GM12878 (cell line): ENCODE measurements at regions not wholly inside any gene's neighbourhood (a gene's known extent, or its start where the extent isn't known, plus 50 kb on each side); places are given as distances from the start of the nearest gene placed in this dataset.

Source experiments
- ATAC-seq: fragments of 200-7000 bp; cut with Tn5 transposase; 3 replicates; pipeline ENCODE4 v1.9.1; 2020; ENCODE audit warnings: mild to moderate bottlenecking, moderate library complexity
- BruUV-seq: library from RNA; stranded (reverse); fragments of 400-500 nt; replicated peaks from 2 replicates; lab custom pipeline; 2021; lab: Mats Ljungman, UMichigan
- CTCF ChIA-PET: fragments of 300-600 bp; sonication (Branson Sonifier 250); formaldehyde crosslinking; extraction: SDS; loops from one replicate; lab custom pipeline; 2021; ENCODE audit warnings: inconsistent platforms; lab: Yijun Ruan, JAX
- POLR2A ChIA-PET: fragments of 350-600 bp; formaldehyde crosslinking; extraction: SDS; loops from one replicate; lab custom pipeline; 2021; ENCODE audit warnings: inconsistent platforms; lab: Charles Lee
- RAD21 ChIA-PET: fragments of 300-600 bp; sonication (Branson Sonifier 250); formaldehyde crosslinking; loops from one replicate; lab custom pipeline; 2023; ENCODE audit warnings: antibody characterized with exemption; ENCODE audit not compliant: unreplicated experiment; lab: Charles Lee
- SMC1A ChIA-PET: fragments of 300-600 bp; sonication (Branson Sonifier 250); formaldehyde crosslinking; loops from one replicate; lab custom pipeline; 2023; ENCODE audit not compliant: unreplicated experiment, uncharacterized antibody; lab: Charles Lee
- DNase-seq: peaks from one replicate; pipeline ENCODE4 v3.0.0-alpha.2; 2011; ENCODE audit warnings: low read depth, low spot score
- FAIRE-seq: peaks from 3 replicates; lab custom pipeline; 2011; peaks lifted over from hg19 to GRCh38; lab: Jason Lieb, UNC
- H2AFZ ChIP-seq: 2 replicates; pipeline ENCODE4 v1.6.0; 2011; ENCODE audit warnings: low read depth, low read length, control low read depth; ENCODE audit not compliant: control insufficient read depth
- H3K27ac ChIP-seq: 2 replicates; pipeline ENCODE4 v1.5.1; 2011; ENCODE audit warnings: control low read depth; ENCODE audit not compliant: control insufficient read depth, insufficient read depth
- H3K27me3 ChIP-seq, 2 experiments: replicated peaks in 1 of 2; 2 replicates each; pipeline versions ENCODE4 v1.6.0 to v1.6.1; 2011; ENCODE audit warnings: low read length in 1 of 2; ENCODE audit not compliant: control insufficient read depth in 2 of 2, insufficient read depth in 2 of 2
- H3K36me3 ChIP-seq, 2 experiments: 2 replicates each; pipeline ENCODE4 v1.5.1; 2011; ENCODE audit warnings: low read length in 1 of 2; ENCODE audit not compliant: control insufficient read depth in 2 of 2, insufficient read depth in 2 of 2
- H3K4me1 ChIP-seq: 2 replicates; pipeline ENCODE4 v1.6.1; 2011; ENCODE audit warnings: mild to moderate bottlenecking, low read length, moderate library complexity, mixed read lengths; ENCODE audit not compliant: control insufficient read depth, insufficient read depth
- H3K4me2 ChIP-seq: 2 replicates; pipeline ENCODE4 v1.6.0; 2011; ENCODE audit warnings: control low read depth; ENCODE audit not compliant: control insufficient read depth, insufficient read depth
- H3K4me3 ChIP-seq: fragments of 200-600 bp; sonication (generic); 2 replicates; pipeline ENCODE4 v1.5.1; 2016
- H3K79me2 ChIP-seq: 2 replicates; pipeline ENCODE4 v1.6.0; 2011; ENCODE audit warnings: low read length; ENCODE audit not compliant: control insufficient read depth, insufficient read depth
- H3K9ac ChIP-seq: 2 replicates; pipeline ENCODE4 v1.8.0; 2011; ENCODE audit warnings: low read length, control low read depth, mixed read lengths; ENCODE audit not compliant: control insufficient read depth, insufficient read depth
- H3K9me3 ChIP-seq: replicated peaks from 3 replicates; pipeline ENCODE4 v1.5.1; 2011; ENCODE audit warnings: mild to moderate bottlenecking, low read length; ENCODE audit not compliant: control insufficient read depth, insufficient read depth
- H4K20me1 ChIP-seq: 2 replicates; pipeline ENCODE4 v1.6.0; 2011; ENCODE audit not compliant: control insufficient read depth, insufficient read depth
- CBX3 ChIP-seq: fragments of 200-600 bp; sonication (generic); IDR thresholded peaks from 2 replicates; pipeline ENCODE4 v1.6.1; 2016; ENCODE audit warnings: low read depth, borderline replicate concordance
- KDM1A ChIP-seq: fragments of 200-600 bp; sonication (generic); IDR thresholded peaks from 2 replicates; pipeline ENCODE4 v1.6.1; 2016; ENCODE audit warnings: borderline replicate concordance
- KLF5 ChIP-seq: fragments of 450-650 bp; IDR thresholded peaks from 2 replicates; pipeline ENCODE4 v1.6.1; 2014; ENCODE audit warnings: mild to moderate bottlenecking; ENCODE audit not compliant: partially characterized antibody
- WGBS: methylation state at CpG from one replicate; pipeline ENCODE4 v1.1.6; 2016; ENCODE audit warnings: low lambda C conversion rate; ENCODE audit not compliant: insufficient replicate concordance, insufficient coverage; ENCODE audit errors: missing lambda C conversion rate; 5-methylcytosine and 5-hydroxymethylcytosine counted together
- in situ Hi-C: fragments of 300-500 bp; cut with MboI; formaldehyde crosslinking; loops from 9 replicates; pipeline ENCODE4 v1.14.3; 2018; ENCODE audit warnings: mixed read lengths
- intact Hi-C: fragments of 100-400 bp; cut with micrococcal nuclease; formaldehyde crosslinking; loops from one replicate; pipeline ENCODE4 v1.14.2; 2022; ENCODE audit not compliant: unreplicated experiment
- TF ChIP-seq, protein P1 (sequence below): fragments of 450-650 bp; formaldehyde crosslinking; IDR thresholded peaks from 2 replicates; pipeline ENCODE4 v1.5.0; 2022; ENCODE audit warnings: mild to moderate bottlenecking, missing genetic modification characterization
- TF ChIP-seq, protein P2 (sequence below): fragments of 450-650 bp; formaldehyde crosslinking; IDR thresholded peaks from 2 replicates; pipeline ENCODE4 v1.4.0; 2020; ENCODE audit warnings: mild to moderate bottlenecking, moderate library complexity

DNA sequence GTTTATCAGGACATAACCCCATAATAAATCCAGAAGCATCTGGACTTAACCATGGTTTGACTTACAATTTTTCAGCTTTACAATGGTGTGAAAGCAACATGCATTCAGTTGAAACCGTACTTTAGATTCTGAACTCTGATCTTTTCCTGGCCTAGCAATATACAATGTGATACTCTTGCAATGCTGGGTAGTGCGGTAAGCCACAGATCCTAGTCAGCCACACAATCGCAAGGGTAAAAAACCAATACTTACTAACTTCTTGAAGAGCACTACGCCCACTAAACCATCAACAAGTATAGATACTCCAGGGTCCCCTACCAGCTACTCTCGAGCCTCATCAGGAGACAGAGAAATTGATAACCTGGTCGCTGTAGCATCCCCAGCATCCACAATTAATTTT, 71.0 kb upstream of the CCDC150 start (continued):
- TF ChIP-seq, protein P1, sequence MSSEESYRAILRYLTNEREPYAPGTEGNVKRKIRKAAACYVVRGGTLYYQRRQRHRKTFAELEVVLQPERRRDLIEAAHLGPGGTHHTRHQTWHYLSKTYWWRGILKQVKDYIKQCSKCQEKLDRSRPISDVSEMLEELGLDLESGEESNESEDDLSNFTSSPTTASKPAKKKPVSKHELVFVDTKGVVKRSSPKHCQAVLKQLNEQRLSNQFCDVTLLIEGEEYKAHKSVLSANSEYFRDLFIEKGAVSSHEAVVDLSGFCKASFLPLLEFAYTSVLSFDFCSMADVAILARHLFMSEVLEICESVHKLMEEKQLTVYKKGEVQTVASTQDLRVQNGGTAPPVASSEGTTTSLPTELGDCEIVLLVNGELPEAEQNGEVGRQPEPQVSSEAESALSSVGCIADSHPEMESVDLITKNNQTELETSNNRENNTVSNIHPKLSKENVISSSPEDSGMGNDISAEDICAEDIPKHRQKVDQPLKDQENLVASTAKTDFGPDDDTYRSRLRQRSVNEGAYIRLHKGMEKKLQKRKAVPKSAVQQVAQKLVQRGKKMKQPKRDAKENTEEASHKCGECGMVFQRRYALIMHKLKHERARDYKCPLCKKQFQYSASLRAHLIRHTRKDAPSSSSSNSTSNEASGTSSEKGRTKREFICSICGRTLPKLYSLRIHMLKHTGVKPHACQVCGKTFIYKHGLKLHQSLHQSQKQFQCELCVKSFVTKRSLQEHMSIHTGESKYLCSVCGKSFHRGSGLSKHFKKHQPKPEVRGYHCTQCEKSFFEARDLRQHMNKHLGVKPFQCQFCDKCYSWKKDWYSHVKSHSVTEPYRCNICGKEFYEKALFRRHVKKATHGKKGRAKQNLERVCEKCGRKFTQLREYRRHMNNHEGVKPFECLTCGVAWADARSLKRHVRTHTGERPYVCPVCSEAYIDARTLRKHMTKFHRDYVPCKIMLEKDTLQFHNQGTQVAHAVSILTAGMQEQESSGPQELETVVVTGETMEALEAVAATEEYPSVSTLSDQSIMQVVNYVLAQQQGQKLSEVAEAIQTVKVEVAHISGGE (CRISPR knock-in tag): no peak
- no peak for TF ChIP-seq KLF5

DNA sequence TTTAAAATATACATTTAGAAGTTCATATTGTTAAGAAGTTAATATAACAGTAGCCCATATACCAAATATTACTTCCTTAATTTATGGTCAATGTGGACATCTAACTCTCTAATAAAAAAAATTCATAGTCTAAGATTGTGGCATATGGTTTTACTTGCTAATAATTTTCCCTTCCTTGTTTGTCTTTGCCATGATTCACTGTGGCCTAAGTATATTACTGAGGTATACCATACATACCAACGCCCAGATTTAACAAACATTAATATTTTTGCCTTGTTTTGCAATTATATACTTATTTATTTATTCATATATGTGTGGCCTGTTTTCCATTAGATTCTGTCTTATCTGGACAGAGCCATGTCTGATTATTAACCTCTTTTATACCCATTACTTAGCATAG, 54.6 kb upstream of the CCDC150 start:
- WGBS: 0% methylated on average over 1 of the region's 1 CpG
- H3K4me1 ChIP-seq: no peaks in the 10 kb centered on the region
- H2AFZ ChIP-seq: no peak overlapping the region
- no peaks in the 10 kb centered on the region; a peak in 1 of 4 replicates for H3K27me3 ChIP-seq
- no peak overlapping the region for H3K27ac ChIP-seq
- H3K36me3 ChIP-seq: no peaks in the 10 kb centered on the region
- SMC1A ChIA-PET: no interaction called here
- no peaks in the 10 kb centered on the region for H3K79me2 ChIP-seq
- no peak overlapping the region for H3K9ac ChIP-seq
- H3K4me3 ChIP-seq: no peak overlapping the region
- H3K4me2 ChIP-seq: no peak overlapping the region
- POLR2A ChIA-PET: no interaction called here
- no peaks in the 10 kb centered on the region for H4K20me1 ChIP-seq
- TF ChIP-seq, protein P2, sequence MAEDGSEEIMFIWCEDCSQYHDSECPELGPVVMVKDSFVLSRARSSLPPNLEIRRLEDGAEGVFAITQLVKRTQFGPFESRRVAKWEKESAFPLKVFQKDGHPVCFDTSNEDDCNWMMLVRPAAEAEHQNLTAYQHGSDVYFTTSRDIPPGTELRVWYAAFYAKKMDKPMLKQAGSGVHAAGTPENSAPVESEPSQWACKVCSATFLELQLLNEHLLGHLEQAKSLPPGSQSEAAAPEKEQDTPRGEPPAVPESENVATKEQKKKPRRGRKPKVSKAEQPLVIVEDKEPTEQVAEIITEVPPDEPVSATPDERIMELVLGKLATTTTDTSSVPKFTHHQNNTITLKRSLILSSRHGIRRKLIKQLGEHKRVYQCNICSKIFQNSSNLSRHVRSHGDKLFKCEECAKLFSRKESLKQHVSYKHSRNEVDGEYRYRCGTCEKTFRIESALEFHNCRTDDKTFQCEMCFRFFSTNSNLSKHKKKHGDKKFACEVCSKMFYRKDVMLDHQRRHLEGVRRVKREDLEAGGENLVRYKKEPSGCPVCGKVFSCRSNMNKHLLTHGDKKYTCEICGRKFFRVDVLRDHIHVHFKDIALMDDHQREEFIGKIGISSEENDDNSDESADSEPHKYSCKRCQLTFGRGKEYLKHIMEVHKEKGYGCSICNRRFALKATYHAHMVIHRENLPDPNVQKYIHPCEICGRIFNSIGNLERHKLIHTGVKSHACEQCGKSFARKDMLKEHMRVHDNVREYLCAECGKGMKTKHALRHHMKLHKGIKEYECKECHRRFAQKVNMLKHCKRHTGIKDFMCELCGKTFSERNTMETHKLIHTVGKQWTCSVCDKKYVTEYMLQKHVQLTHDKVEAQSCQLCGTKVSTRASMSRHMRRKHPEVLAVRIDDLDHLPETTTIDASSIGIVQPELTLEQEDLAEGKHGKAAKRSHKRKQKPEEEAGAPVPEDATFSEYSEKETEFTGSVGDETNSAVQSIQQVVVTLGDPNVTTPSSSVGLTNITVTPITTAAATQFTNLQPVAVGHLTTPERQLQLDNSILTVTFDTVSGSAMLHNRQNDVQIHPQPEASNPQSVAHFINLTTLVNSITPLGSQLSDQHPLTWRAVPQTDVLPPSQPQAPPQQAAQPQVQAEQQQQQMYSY (CRISPR knock-in tag): no peak
- TF ChIP-seq CBX3 (no peak), KDM1A (no peak)
- TF ChIP-seq, all 136 proteins: peak for 0
- no peak for ATAC-seq
- no peak for DNase-seq
- H3K9me3 ChIP-seq: no peaks in the 10 kb centered on the region
- in situ Hi-C loops: no loop called here
- BruUV-seq: no TSS peak
- intact Hi-C loops: no loop called here
- ChIA-PET RAD21 (no interaction called here), CTCF (no interaction called here)
- FAIRE-seq: no peak
